IPS DF 4.7 (cell line): ENCODE measurements at regions not wholly inside any gene's neighbourhood (a gene's known extent, or its start where the extent isn't known, plus 50 kb on each side); places are given as distances from the start of the nearest gene placed in this dataset.
"Not testable (repeated sequence)": the region's sequence is repeated elsewhere in the genome, so short reads cannot be mapped to it uniquely, and the experiment has no call there.

ENCODE experiments used
- DNase-seq: peaks from one replicate; pipeline ENCODE4 v3.0.0-alpha.2; 2013; ENCODE audit warnings: low spot score; ENCODE audit errors: extremely low read depth

- DNase-seq = no peak
Observed at GRCh38 chr13:22801402-22802003, 379.3 kb upstream of the SGCG start.

- DNase-seq = no peak
Observed at GRCh38 chr13:22812793-22813192, 368.0 kb upstream of the SGCG start.

DNA sequence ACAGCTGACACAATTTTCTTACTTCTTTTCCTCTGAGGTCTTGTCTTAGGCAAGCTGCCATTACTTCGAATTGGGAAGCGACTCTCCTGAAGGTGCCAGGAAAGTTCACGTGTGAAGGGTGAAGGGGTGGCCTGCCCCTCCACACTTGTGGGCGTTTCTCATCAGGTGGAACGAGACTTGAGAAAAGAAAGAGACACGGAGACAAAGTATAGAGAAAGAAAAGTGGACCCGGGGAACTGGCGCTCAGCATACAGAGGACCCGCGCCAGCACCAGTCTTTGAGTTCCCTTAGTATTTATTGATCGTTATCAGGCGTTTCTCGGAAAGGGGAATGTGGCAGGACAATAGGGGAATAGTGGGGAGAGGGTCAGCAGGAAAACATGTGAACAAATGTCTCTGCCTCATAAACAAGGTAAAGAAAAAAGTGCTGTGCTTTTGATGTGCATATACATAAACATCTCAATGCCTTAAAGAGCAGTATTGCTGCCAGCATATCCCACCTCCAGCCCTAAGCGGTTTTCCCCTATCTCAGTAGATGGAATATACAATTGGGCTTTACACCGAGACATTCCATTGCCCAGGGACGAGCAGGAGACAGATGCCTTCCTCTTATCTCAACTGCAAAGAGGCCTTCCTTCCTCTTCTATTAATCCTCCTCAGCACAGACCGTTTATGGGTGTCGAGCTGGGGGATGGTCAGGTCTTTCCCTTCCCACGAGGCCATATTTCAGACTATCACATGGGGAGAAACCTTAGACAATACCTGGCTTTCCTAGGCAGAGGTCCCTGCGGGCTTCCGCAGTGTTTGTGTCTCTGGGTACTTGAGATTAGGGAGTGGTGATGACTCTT, 367.0 kb upstream of the SGCG start:
- not testable (repeated sequence) for DNase-seq

- not testable (repeated sequence) for DNase-seq
Observed at GRCh38 chr13:22814433-22814832, 366.3 kb upstream of the SGCG start.

DNA sequence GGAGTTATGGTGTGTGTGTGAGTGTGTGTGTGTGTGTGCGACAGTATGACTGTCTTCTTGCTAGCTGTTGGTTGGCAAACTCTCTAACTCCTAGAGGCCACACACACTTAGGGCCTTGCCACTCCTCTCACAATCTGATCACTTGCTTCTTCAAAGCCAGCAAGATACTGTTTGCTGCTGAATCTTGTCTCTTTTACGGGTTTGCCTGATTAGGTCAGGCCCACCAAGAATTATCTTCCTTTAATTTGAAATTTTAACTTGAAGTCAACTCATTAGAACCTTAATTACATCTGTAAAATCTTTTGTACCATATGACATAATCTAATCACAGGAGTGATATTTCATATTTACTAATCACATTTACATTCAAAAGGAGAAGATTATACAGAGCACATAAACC, 359.2 kb upstream of the SGCG start:
- no peak for DNase-seq

GRCh38 chr13:22825186-22825585, 355.6 kb upstream of the SGCG start:
- no peak for DNase-seq

GRCh38 chr13:22828081-22828480, 352.7 kb upstream of the SGCG start:
- no peak for DNase-seq

DNA sequence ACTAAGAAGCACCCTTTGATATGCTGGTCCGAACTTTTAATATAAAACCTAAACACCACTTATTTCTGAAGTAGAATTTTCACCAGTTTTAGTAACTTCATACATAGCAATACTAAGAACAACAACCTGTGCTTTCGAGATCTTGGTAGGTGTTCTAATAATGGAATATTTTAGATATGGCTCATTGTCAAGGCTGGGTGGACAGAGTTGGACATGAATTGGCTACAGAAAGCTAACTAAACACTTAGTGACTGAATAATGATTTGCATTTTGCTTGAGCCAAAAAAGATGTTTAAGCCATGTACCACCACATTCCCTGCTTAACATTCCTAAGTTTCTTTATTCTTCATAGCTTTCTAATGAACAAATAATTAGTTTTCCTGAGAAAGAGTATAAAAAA, 344.3 kb upstream of the SGCG start:
- DNase-seq = no peak

- no peak for DNase-seq
Observed at GRCh38 chr13:22837980-22838647, 342.7 kb upstream of the SGCG start.

DNA sequence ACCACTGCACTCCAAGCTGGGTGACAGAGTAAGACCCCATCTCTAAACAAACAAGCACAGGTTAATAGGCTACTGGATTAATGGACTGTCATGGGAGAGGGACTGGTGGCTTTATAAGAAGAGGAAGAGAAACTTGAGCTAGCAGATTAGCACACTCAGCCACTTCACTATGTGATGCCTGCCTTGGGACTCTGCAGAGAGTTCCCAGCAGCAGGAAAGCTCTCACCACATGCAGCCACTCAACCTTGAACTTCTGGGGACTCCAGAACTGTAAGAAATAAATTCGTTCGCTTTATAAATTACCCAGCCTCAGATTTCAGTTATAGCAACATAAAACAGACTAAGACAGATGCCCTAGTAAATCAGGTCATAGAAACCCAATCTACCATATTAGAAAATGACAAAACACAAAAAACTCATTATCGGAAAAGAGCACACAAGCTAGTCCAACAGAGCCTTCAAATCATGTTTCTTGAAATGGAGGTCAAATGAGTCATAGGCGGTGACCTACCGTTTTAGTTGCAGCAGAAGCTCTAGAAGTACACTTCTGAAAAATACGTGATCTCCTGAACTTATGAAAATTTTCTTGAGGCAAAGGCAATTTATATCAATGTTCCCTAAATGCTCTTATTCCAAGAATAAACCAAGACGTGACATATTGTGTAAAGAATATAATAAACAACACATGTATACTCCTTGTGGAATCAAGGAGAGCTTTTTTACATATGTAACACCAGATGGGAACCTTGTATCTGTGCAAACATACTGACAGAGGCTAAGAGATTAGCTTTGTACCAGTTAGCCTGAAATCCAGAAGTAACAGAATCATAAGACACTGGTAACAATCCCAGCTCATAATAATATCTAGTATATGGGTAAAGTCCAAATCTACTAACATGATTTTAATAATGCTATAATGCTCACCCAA, 340.9 kb upstream of the SGCG start:
- DNase-seq = no peak

DNA sequence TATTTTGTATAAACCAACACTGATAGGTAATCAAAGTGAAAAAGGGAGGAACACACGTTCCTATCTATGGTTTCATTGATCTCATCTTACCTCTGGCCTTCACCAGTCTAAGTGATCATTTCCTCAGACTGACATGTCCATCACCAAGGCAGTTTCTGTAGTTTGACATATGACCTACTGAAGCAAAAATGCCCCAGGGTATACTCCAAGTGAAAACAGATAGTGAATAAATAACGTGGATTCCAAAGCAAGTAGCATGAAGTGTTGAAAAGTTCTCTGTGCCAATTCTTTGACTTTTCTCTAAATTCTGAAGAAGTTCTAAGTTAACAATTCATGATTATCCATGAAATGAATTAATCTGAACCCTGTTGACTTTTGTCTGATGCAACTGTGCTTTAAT, 334.2 kb upstream of the SGCG start:
- DNase-seq = no peak

DNA sequence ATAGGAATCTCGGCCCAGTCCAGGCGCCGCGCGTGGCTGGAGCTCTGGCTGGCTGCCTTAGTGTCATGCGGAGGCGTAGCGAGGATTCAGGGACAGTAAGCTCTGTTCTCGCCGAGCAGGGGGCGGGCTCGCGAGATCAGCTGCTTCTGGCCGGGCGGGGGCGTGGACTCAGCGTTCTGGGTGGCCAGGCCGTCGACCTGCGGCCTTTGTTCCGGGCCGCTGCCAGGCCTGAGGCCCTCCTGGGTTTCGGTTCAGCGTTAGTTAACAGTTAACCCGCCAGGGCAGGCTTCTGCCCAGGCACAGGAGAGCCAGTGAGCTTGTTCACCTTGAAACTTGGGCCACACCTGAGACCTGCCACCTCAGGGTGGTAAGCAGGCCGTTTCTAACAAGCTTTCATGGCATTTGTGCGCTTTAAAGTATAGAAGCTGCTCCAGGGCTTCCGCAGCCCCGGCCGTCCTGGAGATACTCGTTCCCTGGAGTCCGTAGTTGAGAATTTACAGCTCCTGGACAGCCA, 332.2 kb upstream of the SGCG start:
- no peak for DNase-seq

GRCh38 chr13:22855926-22856325, 324.9 kb upstream of the SGCG start:
- DNase-seq = no peak

DNA sequence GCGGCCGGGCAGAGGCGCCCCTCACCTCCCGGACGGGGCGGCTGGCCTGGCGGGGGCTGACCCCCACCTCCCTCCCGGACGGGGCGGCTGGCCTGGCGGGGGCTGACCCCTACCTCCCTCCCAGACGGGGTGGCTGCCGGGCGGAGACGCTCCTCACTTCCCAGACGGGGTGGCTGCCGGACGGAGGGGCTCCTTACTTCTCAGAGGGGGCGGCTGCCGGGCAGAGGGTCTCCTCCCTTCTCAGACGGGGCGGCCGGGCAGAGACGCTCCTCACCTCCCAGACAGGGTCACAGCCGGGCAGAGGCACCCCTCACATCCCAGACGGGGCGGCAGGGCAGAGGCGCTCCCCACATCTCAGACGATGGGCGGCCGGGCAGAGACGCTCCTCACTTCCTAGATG, 321.8 kb upstream of the SGCG start:
- DNase-seq = not testable (repeated sequence)

GRCh38 chr13:22859411-22859810, 321.4 kb upstream of the SGCG start:
- not testable (repeated sequence) for DNase-seq

- no peak for DNase-seq
Observed at GRCh38 chr13:22861958-22862466, 318.8 kb upstream of the SGCG start.

- no peak for DNase-seq
Observed at GRCh38 chr13:22862478-22862877, 318.3 kb upstream of the SGCG start.

- no peak for DNase-seq
Observed at GRCh38 chr13:22866221-22866620, 314.6 kb upstream of the SGCG start.

DNA sequence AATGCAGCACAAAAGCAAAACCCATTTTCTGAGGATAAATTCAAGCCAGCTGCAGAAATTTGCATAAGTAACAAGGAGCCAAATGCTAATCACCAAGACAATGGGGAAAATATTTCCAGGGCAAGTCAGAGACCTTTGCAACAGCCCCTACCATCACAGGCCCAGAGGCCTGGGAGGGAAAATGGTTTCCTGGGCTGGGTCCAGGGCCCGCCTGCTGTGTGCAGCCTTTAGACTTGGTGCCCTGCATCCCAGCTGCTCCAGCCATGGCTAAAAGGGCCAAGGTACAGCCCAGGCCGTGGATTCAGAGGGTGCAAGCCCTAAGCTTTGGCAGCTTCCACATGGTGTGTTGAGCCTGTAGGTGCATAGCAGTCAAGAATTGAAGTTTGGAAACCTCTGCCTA, 309.5 kb upstream of the SGCG start:
- no peak for DNase-seq

- DNase-seq = no peak
Observed at GRCh38 chr13:22874839-22875238, 305.9 kb upstream of the SGCG start.

DNA sequence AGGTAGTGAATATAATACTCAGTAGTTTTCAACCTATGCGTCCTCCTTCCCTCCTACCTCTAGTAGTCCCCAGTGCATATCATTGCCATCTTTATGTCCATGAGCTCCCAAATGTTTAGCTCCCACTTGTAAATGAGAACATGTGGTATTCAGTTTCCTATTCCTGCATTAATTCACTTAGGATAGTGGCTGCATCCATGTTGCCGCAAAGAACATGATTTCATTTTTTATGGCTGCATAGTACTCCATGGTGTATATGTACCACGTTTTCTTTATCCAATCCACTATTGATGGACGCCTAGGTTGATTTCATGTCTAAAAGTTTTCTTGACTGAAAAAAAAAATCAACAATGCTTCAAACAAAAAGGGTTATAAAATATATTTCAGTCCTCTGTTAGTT, 303.4 kb upstream of the SGCG start:
- DNase-seq = no peak
